Left kidney (tissue), 1 donor: ENCODE measurements at regions not wholly inside any gene's neighbourhood (a gene's known extent, or its start where the extent isn't known, plus 50 kb on each side); places are given as distances from the start of the nearest gene placed in this dataset.

Experiments
- DNase-seq: peaks from one replicate; pipeline ENCODE4 v3.0.0-alpha.2; 2013

- DNase-seq: no peak
These were observed 446.0 kb downstream of the FOXO1 start for GRCh38 chr13:40220299-40220935.

- no peak for DNase-seq
These were observed 445.3 kb downstream of the FOXO1 start for GRCh38 chr13:40221131-40221459.

GRCh38 chr13:40221460-40222201 is 444.8 kb downstream of the FOXO1 start:
- DNase-seq: peak; percentile 15

- no peak for DNase-seq
These were observed 442.9 kb downstream of the FOXO1 start for GRCh38 chr13:40223585-40223984.

- DNase-seq: no peak
These were observed 437.9 kb downstream of the FOXO1 start for GRCh38 chr13:40228496-40228895.

GRCh38 chr13:40228990-40229389 is 437.5 kb downstream of the FOXO1 start:
- DNase-seq: no peak

- DNase-seq: no peak
These were observed 435.6 kb downstream of the FOXO1 start for GRCh38 chr13:40230833-40231266.

GRCh38 chr13:40231311-40231710 is 435.1 kb downstream of the FOXO1 start:
- DNase-seq: no peak

- DNase-seq: no peak
These were observed 434.7 kb downstream of the FOXO1 start for GRCh38 chr13:40231751-40232150.

GRCh38 chr13:40232311-40233040 is 434.0 kb downstream of the FOXO1 start:
- DNase-seq: no peak

- peak; percentile 27 for DNase-seq
These were observed 432.7 kb downstream of the FOXO1 start for GRCh38 chr13:40233731-40234195.

- no peak for DNase-seq
These were observed 431.2 kb downstream of the FOXO1 start for GRCh38 chr13:40235160-40235796.

- no peak for DNase-seq
These were observed 429.8 kb downstream of the FOXO1 start for GRCh38 chr13:40236566-40237168.

GRCh38 chr13:40238761-40239160 is 427.7 kb downstream of the FOXO1 start:
- DNase-seq: no peak

- DNase-seq: no peak
These were observed 426.1 kb downstream of the FOXO1 start for GRCh38 chr13:40240293-40240692.

GRCh38 chr13:40241125-40241798 is 425.2 kb downstream of the FOXO1 start:
- DNase-seq: no peak

GRCh38 chr13:40243047-40243446 is 423.4 kb downstream of the FOXO1 start:
- DNase-seq: no peak

GRCh38 chr13:40243982-40244381 is 422.5 kb downstream of the FOXO1 start:
- DNase-seq: no peak

GRCh38 chr13:40245567-40245966 is 420.9 kb downstream of the FOXO1 start:
- no peak for DNase-seq

- no peak for DNase-seq
These were observed 418.6 kb downstream of the FOXO1 start for GRCh38 chr13:40247845-40248244.

GRCh38 chr13:40251343-40252032 is 415.0 kb downstream of the FOXO1 start:
- DNase-seq: no peak
